IMR-90 (cell line): ENCODE measurements at regions not wholly inside any gene's neighbourhood (a gene's known extent, or its start where the extent isn't known, plus 50 kb on each side); places are given as distances from the start of the nearest gene placed in this dataset.

ENCODE experiments used
- ATAC-seq: fragments of 200-7000 bp; cut with Tn5 transposase; 2 replicates; pipeline ENCODE4 v1.9.1; 2020; ENCODE audit warnings: low read depth, mild to moderate bottlenecking, moderate library complexity
- BruUV-seq: library from RNA; stranded (reverse); fragments of 400-500 nt; replicated peaks from 2 replicates; lab custom pipeline; 2021; lab: Mats Ljungman, UMichigan
- CTCF ChIA-PET: fragments of 300-600 bp; formaldehyde crosslinking; extraction: SDS; loops from one replicate; lab custom pipeline; 2021; ENCODE audit warnings: antibody characterized with exemption; lab: Yijun Ruan, JAX
- POLR2A ChIA-PET: fragments of 300-600 bp; sonication (Branson Sonifier 250); formaldehyde crosslinking; loops from one replicate; lab custom pipeline; 2022; ENCODE audit warnings: antibody characterized with exemption; ENCODE audit not compliant: unreplicated experiment; lab: Charles Lee
- DNase-seq: peaks from one replicate; pipeline ENCODE4 v3.0.0; 2013
- H2AFZ ChIP-seq: replicated peaks from 2 replicates; pipeline ENCODE3; 2013; ENCODE audit warnings: low read length, mild to moderate bottlenecking; ENCODE audit not compliant: poor library complexity
- H2AK5ac ChIP-seq: 2 replicates; pipeline ENCODE4 v1.6.1; 2013; ENCODE audit warnings: low read depth, low read length, inconsistent platforms
- H2AK9ac ChIP-seq: replicated peaks from 2 replicates; pipeline ENCODE3; 2013; ENCODE audit warnings: mild to moderate bottlenecking, low read depth, low read length, moderate library complexity; ENCODE audit not compliant: poor library complexity
- H2BK120ac ChIP-seq: 2 replicates; pipeline ENCODE4 v1.6.1; 2013; ENCODE audit warnings: low read depth, low read length, inconsistent platforms
- H2BK15ac ChIP-seq: 3 replicates; pipeline ENCODE4 v1.6.1; 2013; ENCODE audit warnings: low read depth, low read length, inconsistent platforms
- H2BK20ac ChIP-seq: 2 replicates; pipeline ENCODE4 v1.6.1; 2013; ENCODE audit warnings: low read depth, mild to moderate bottlenecking, inconsistent platforms, low read length, moderate library complexity
- H2BK5ac ChIP-seq: 2 replicates; pipeline ENCODE4 v1.6.1; 2013; ENCODE audit warnings: mild to moderate bottlenecking, low read depth, low read length, inconsistent platforms; ENCODE audit not compliant: poor library complexity, severe bottlenecking
- H3K14ac ChIP-seq: replicated peaks from 2 replicates; pipeline ENCODE4 v1.6.1; 2013; ENCODE audit warnings: low read depth, low read length, inconsistent platforms
- H3K18ac ChIP-seq: 2 replicates; pipeline ENCODE4 v1.6.1; 2013; ENCODE audit warnings: low read depth, low read length, control low read depth
- H3K23ac ChIP-seq: 2 replicates; pipeline ENCODE4 v1.6.1; 2013; ENCODE audit warnings: low read depth, low read length, inconsistent platforms
- H3K27ac ChIP-seq: 2 replicates; pipeline ENCODE4 v1.5.1; 2013; ENCODE audit warnings: mild to moderate bottlenecking, control low read depth, low read length; ENCODE audit not compliant: insufficient read depth
- H3K27me3 ChIP-seq: 2 replicates; pipeline ENCODE4 v1.6.1; 2013; ENCODE audit warnings: low read length; ENCODE audit not compliant: control insufficient read depth, insufficient read depth
- H3K36me3 ChIP-seq: 2 replicates; pipeline ENCODE4 v1.6.1; 2013; ENCODE audit warnings: low read length, mixed read lengths; ENCODE audit not compliant: control insufficient read depth, insufficient read depth
- H3K4ac ChIP-seq: 2 replicates; pipeline ENCODE4 v1.6.1; 2013; ENCODE audit warnings: low read depth, low read length, inconsistent platforms
- H3K4me1 ChIP-seq: 2 replicates; pipeline ENCODE4 v1.6.1; 2013; ENCODE audit warnings: low read length, mixed read lengths; ENCODE audit not compliant: control insufficient read depth, insufficient read depth
- H3K4me2 ChIP-seq: 2 replicates; pipeline ENCODE4 v1.6.1; 2013; ENCODE audit warnings: low read depth, mild to moderate bottlenecking, control low read depth, low read length, moderate library complexity
- H3K4me3 ChIP-seq: 2 replicates; pipeline ENCODE4 v1.5.1; 2013; ENCODE audit warnings: low read depth, mild to moderate bottlenecking, control low read depth, low read length, moderate library complexity; ENCODE audit not compliant: insufficient read depth
- H3K56ac ChIP-seq: 2 replicates; pipeline ENCODE4 v1.6.1; 2013; ENCODE audit warnings: low read length, inconsistent platforms; ENCODE audit not compliant: insufficient read depth; ENCODE audit errors: extremely low read depth
- H3K79me1 ChIP-seq, 2 experiments: 2 replicates each; pipeline ENCODE4 v1.6.1; 2013; ENCODE audit warnings: low read length in 2 of 2, inconsistent platforms in 1 of 2, low read depth in 1 of 2
- H3K9ac ChIP-seq: 2 replicates; pipeline ENCODE4 v1.6.1; 2013; ENCODE audit warnings: low read depth, low read length, control low read depth
- H3K9me1 ChIP-seq: 2 replicates; pipeline ENCODE4 v1.6.1; 2013; ENCODE audit warnings: low read length, inconsistent platforms; ENCODE audit not compliant: insufficient read depth
- H3K9me3 ChIP-seq: 2 replicates; pipeline ENCODE4 v1.6.1; 2013; ENCODE audit warnings: low read length; ENCODE audit not compliant: control insufficient read depth, insufficient read depth
- H4K20me1 ChIP-seq: 2 replicates; pipeline ENCODE4 v1.6.1; 2013; ENCODE audit warnings: low read length, inconsistent platforms; ENCODE audit not compliant: insufficient read depth
- H4K5ac ChIP-seq: 2 replicates; pipeline ENCODE4 v1.6.1; 2013; ENCODE audit warnings: mild to moderate bottlenecking, low read depth, low read length, control low read depth
- H4K8ac ChIP-seq, 2 experiments: 2 replicates each; pipeline ENCODE4 v1.6.1; 2013; ENCODE audit warnings: low read depth in 2 of 2, low read length in 2 of 2, control low read depth in 1 of 2, inconsistent platforms in 1 of 2
- H4K91ac ChIP-seq: 2 replicates; pipeline ENCODE4 v1.6.1; 2013; ENCODE audit warnings: low read depth, low read length, inconsistent platforms; ENCODE audit not compliant: insufficient read depth
- CEBPB ChIP-seq: IDR thresholded peaks from 2 replicates; pipeline ENCODE4 v1.6.1; 2012; ENCODE audit warnings: low read depth, low read length, improper control_type of control experiment
- CHD1 ChIP-seq: IDR thresholded peaks from 2 replicates; pipeline ENCODE4 v1.6.1; 2012; ENCODE audit warnings: low read depth, low read length, improper control_type of control experiment
- CTCF ChIP-seq: conservative IDR thresholded peaks from 2 replicates; pipeline ENCODE4 v1.5.1; 2012; ENCODE audit warnings: mild to moderate bottlenecking, low read depth, low read length, improper control_type of control experiment
- ELK1 ChIP-seq: fragments of 150-350 bp; IDR thresholded peaks from 2 replicates; pipeline ENCODE4 v1.6.1; 2016; ENCODE audit warnings: low read depth, mild to moderate bottlenecking, low read length, moderate library complexity, borderline replicate concordance
- FOS ChIP-seq: fragments of 150-350 bp; IDR thresholded peaks from 2 replicates; pipeline ENCODE4 v1.6.1; 2016; ENCODE audit warnings: low read depth, low read length
- MAZ ChIP-seq: IDR thresholded peaks from 2 replicates; pipeline ENCODE4 v1.6.1; 2012; ENCODE audit warnings: low read depth, mild to moderate bottlenecking, low read length, improper control_type of control experiment, moderate library complexity, borderline replicate concordance
- MXI1 ChIP-seq: IDR thresholded peaks from 2 replicates; pipeline ENCODE4 v1.6.1; 2012; ENCODE audit warnings: low read depth, mild to moderate bottlenecking, low read length, moderate library complexity, borderline replicate concordance
- NFE2L2 ChIP-seq: fragments of 150-350 bp; IDR thresholded peaks from 2 replicates; pipeline ENCODE4 v1.6.1; 2016; ENCODE audit warnings: low read depth, mild to moderate bottlenecking, low read length
- RCOR1 ChIP-seq: IDR thresholded peaks from 2 replicates; pipeline ENCODE4 v1.6.1; 2012; ENCODE audit warnings: mild to moderate bottlenecking, low read length, improper control_type of control experiment; ENCODE audit not compliant: insufficient replicate concordance
- RFX5 ChIP-seq: IDR thresholded peaks from 2 replicates; pipeline ENCODE4 v1.8.0; 2012; ENCODE audit warnings: low read depth, mild to moderate bottlenecking, low read length, moderate library complexity
- SMC3 ChIP-seq: fragments of 150-350 bp; IDR thresholded peaks from 2 replicates; pipeline ENCODE4 v1.6.1; 2016; ENCODE audit warnings: low read depth, mild to moderate bottlenecking, antibody characterized with exemption, low read length, moderate library complexity
- USF2 ChIP-seq: fragments of 150-350 bp; IDR thresholded peaks from 2 replicates; pipeline ENCODE4 v1.6.1; 2017; ENCODE audit warnings: mild to moderate bottlenecking, antibody characterized with exemption, low read length, low read depth
- WGBS, 2 experiments: methylation state at CpG; one replicate each; pipeline versions ENCODE4 v1.1.5 to v1.1.7; 2013; ENCODE audit warnings: missing lambda C conversion rate in 2 of 2; ENCODE audit not compliant: insufficient read length in 1 of 2; ENCODE audit errors: extremely low coverage in 2 of 2; 5-methylcytosine and 5-hydroxymethylcytosine counted together
- dilution Hi-C: fragments of 300-500 bp; cut with HindIII; formaldehyde crosslinking; loops from one replicate; pipeline ENCODE4 v1.14.3; 2018; ENCODE audit warnings: low sequenced_read_pairs; ENCODE audit not compliant: unreplicated experiment
- in situ Hi-C: fragments of 300-500 bp; cut with MboI; formaldehyde crosslinking; loops from 3 replicates; pipeline ENCODE4 v1.14.3; 2019; ENCODE audit warnings: low sequenced_read_pairs, inconsistent platforms, mixed read lengths
- intact Hi-C: fragments of 100-400 bp; cut with micrococcal nuclease; formaldehyde crosslinking; loops from 2 replicates; pipeline ENCODE4 v1.10.0; 2022

GRCh38 chr2:196445991-196446390 is 193.5 kb upstream of the CCDC150 start:
- 100% methylated on average over 1 of the region's 1 CpG; no CpG with 5 or more reads in 1 of the 2 experiments for WGBS, 2 experiments
- in situ Hi-C loops (loop anchor here (25.0 kb wide), 1 partner anchor 359 kb away; no protein-coding TSS in a partner anchor), intact Hi-C loops (no loop called here), dilution Hi-C loops (no loop called here)
- Histone ChIP-seq H3K4me2 (no peak overlapping the region), H3K27ac (no peak overlapping the region), H3K9ac (no peak overlapping the region), H4K5ac (no peak overlapping the region), H3K14ac (no peak overlapping the region), H3K4me3 (no peak overlapping the region), H4K20me1 (no peaks in the 10 kb centered on the region), H3K4ac (no peak overlapping the region), H3K4me1 (no peaks in the 10 kb centered on the region), H2BK5ac (no peak overlapping the region), H2BK20ac (no peak overlapping the region), H3K79me1 (no peaks in the 10 kb centered on the region), H4K91ac (no peak overlapping the region), H2BK15ac (no peak overlapping the region), H3K36me3 (no peaks in the 10 kb centered on the region), H3K18ac (no peak overlapping the region), H4K8ac (no peak overlapping the region), H3K27me3 (no peaks in the 10 kb centered on the region), H3K23ac (no peak overlapping the region), H3K9me1 (no peaks in the 10 kb centered on the region), H2BK120ac (no peak overlapping the region), H2AK9ac (no peak overlapping the region), H3K9me3 (no peaks in the 10 kb centered on the region), H2AK5ac (no peak overlapping the region), H2AFZ (no peak overlapping the region), H3K56ac (no peak overlapping the region)
- BruUV-seq: no TSS peak
- POLR2A ChIA-PET: no interaction called here
- no peak for DNase-seq
- ATAC-seq: no peak
- CTCF ChIA-PET: no interaction called here
- TF ChIP-seq MAZ (no peak), ELK1 (no peak), CEBPB (no peak), CHD1 (no peak), RCOR1 (no peak), SMC3 (no peak), RFX5 (no peak), CTCF (no peak), NFE2L2 (no peak), FOS (no peak), USF2 (no peak), MXI1 (no peak)
